Amniotic epithelial cell (primary cell): ENCODE measurements at regions not wholly inside any gene's neighbourhood (a gene's known extent, or its start where the extent isn't known, plus 50 kb on each side); places are given as distances from the start of the nearest gene placed in this dataset.
A peak's percentile ranks its signal among the peaks of the same experiment; 100 is the strongest.
"Not testable (repeated sequence)": the region's sequence is repeated elsewhere in the genome, so short reads cannot be mapped to it uniquely, and the experiment has no call there.

Source experiments
- DNase-seq: peaks from one replicate; pipeline ENCODE4 v3.0.0-alpha.2; 2010; ENCODE audit warnings: low read depth

DNA sequence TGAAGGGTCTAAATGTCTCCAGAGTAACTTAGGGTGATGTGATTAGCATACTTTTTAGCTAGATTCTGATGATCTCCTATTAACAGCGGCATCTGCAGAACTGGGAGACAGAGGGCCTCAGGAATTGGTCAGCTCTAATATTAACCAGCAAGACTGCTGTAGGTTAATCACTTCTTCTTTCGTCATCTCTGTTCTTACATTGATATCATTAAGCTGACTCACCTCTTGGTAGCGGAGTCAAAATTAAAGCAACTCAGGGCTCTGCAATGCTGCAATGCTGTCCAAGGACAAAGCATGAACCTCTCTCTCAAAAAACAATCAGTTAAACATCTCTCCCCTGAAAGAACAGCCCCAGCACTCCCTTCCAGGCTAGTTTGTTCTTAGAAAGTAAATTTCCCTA lies 57.5 kb upstream of the TRA2B start:
- peak; percentile 92 for DNase-seq

DNA sequence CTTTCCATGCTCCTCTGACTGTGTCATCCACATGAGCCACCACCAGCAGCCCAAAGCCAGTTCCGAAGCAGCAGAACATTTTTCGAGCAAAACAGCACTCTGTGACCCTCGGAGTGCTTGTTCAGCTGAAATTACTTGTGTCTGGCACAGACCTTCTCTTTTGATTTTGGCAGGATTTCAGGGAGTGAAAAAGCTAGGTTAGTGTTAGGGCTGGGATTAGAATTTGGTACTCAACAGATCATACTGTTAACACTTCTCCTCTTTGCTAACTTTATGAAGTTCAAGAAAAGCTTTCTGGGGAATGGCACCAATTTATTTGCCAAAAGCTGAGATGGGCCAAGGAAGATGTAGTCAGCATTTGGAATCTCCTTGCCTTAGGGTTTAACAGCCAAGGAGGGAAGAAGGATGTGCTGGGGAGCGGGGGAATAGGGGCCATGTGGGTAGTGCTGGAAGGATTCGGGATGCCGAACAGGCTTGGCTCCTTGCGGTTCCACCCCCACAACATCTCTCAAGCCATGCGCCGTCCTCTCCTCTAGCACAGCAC lies 55.1 kb upstream of the TRA2B start:
- peak; percentile 45 for DNase-seq

DNA sequence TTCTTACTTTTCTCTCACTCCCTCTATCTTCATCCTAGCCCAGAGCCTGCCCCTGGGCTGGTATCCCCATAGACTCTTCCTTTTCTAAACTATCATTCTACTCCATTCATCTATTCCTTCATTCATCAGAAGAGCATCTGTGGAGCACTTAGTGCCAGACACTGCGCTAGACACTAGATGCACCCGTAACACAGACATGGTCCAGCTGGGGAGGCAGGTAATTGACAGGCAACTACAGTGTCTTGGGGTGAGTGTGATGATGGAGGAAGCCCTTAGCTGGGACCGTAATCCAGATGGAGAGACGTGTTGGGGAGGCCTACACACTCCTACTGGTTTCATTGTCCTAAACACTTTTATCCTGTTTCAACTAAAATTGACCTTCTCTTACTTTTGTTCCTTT lies 53.2 kb upstream of the TRA2B start:
- DNase-seq = not testable (repeated sequence)

DNA sequence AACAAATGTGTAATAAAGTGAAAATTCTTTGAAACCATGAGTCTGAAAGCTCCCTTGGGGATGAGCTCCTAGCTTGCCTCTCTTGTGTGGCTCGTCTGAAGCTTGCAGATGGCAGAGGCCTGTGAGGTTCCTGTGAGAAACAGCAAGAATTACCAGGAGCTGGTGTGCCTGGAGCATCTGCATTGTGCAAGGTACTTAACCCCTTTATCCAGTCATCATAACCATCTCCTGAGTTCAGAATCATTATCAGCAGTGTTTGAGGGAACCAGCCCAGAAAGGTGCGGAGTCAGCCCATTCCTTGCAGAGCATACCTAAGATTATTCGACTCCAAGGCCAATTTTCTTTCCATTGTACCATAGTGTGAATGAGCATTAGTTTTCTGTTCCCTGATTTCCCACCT lies 51.7 kb upstream of the TRA2B start:
- peak; percentile 52 for DNase-seq

DNA sequence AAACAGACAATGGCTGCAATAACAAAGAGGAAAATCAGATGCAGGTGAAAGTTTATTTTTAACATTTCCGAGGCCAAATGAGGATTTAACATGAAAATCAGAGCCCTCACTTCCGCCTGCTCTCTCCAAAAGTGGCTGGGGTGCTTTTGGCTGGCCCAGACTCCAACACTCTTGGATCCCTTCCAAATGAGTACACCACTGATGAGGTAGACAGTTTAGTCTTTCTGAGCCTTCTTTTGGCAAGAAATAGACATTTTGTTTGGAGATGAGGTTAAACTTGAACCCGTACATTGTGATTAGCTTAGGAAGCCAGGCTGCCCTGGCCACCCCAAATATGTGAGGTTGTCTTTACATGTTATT lies 51.0 kb upstream of the TRA2B start:
- no peak for DNase-seq

DNA sequence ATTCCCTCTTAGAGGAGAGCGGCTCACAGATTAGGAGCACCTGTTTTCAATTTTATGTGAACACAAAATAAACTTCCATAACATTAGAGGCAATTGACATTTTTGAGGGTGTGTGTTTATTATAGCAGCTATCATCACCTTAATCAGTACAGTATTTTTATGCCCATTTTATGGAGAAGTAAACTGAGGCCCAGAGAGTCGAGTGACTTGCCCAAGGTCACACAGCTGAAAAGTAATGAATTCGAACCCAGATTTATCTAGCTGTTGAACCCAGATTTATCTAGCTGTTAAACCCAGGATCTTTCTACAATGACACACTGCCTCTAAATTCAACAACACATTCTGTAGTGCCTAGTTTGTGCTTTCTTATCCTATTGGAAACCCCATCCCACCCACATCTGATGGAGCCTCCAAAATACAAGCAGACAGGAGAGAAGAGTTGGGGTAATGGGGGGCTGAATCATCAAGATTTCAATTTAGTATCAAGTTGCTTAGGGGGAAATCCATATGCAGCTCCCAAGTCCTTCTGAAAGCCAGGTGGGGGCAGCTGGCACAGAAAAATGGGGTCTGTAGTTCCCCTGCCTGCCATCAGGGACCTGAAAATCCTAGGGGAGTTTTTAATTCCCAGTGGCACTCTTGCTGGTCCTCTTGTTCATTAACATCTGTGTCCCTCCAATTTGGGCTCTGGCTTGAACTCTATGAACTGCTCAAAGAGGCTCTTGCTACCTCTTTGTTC lies 50.4 kb upstream of the TRA2B start:
- no peak for DNase-seq
